Cardiac fibroblast (primary cell): ENCODE measurements at regions not wholly inside any gene's neighbourhood (a gene's known extent, or its start where the extent isn't known, plus 50 kb on each side); places are given as distances from the start of the nearest gene placed in this dataset.

Experiments
- DNase-seq, 2 donors: peaks; one replicate each; pipeline versions ENCODE4 v3.0.0 to v3.0.0-alpha.2; 2010; ENCODE audit warnings: low read depth in 2 of 2
- H3K4me3 ChIP-seq, 2 donors: replicated peaks in 1 of 2; 1 replicate in 1 of 2; 2 replicates in 1 of 2; pipeline ENCODE4 v1.5.1; 2011; ENCODE audit warnings: low read depth in 2 of 2, low read length in 2 of 2, mild to moderate bottlenecking in 2 of 2, moderate library complexity in 1 of 2
- CTCF ChIP-seq: IDR thresholded peaks from one replicate; pipeline ENCODE4 v1.5.1; 2011; ENCODE audit warnings: low read depth, mild to moderate bottlenecking, low read length, inconsistent platforms

DNA sequence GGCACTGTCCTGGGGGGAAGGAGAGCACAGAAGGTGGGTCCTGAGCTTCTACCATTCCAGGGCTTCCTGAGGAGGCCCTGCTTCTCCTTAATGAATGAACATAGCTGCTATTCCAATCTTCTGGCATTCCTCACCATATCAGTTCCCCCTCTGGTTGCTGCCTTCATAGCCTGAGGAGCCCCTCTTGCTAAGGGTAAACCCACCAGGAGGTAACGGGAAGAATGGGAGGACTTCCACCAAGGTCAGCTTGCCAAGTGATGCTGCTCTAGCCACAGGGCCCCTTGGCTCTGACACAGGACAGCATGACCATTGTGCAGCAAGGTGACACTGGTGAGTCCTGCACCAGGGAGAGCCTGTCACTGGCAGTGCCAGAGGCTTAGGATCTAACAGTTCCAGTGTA, 1022.5 kb downstream of the TBC1D22A start:
- H3K4me3 ChIP-seq = no peak overlapping the region
- DNase-seq = no peak
- TF ChIP-seq CTCF = no peak

DNA sequence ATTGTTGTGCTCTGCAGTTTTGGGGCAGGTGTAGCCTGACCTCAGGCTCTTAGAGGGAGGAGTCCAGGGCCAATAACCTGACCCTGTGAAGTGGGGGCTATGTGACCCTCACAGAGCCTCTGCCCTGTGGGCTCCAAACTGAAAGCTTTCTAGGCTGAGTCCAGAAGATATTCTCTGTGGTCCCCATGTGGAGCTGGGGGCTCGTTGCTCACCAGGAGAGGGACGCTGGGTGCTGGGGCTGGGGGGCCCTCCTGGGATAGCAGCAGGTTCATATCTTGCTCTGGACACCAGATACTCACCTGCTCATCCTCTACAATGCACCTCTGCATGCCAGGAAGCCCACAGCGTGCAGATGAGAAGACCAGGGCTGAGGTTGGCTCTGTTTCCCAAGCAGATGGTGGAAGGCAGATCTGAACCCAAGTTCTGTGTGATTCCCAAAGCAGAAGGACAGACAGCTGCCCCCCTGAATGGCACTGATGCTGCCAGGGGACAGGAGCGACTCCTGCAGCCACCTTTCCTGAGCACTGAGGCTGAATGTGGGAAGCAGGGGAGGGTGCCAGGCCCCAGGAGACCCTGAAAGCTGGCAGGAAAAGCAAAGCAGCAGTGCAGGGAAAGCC, 1022.0 kb downstream of the TBC1D22A start:
- no peak for DNase-seq
- H3K4me3 ChIP-seq = no peak overlapping the region
- no peak for TF ChIP-seq CTCF

DNA sequence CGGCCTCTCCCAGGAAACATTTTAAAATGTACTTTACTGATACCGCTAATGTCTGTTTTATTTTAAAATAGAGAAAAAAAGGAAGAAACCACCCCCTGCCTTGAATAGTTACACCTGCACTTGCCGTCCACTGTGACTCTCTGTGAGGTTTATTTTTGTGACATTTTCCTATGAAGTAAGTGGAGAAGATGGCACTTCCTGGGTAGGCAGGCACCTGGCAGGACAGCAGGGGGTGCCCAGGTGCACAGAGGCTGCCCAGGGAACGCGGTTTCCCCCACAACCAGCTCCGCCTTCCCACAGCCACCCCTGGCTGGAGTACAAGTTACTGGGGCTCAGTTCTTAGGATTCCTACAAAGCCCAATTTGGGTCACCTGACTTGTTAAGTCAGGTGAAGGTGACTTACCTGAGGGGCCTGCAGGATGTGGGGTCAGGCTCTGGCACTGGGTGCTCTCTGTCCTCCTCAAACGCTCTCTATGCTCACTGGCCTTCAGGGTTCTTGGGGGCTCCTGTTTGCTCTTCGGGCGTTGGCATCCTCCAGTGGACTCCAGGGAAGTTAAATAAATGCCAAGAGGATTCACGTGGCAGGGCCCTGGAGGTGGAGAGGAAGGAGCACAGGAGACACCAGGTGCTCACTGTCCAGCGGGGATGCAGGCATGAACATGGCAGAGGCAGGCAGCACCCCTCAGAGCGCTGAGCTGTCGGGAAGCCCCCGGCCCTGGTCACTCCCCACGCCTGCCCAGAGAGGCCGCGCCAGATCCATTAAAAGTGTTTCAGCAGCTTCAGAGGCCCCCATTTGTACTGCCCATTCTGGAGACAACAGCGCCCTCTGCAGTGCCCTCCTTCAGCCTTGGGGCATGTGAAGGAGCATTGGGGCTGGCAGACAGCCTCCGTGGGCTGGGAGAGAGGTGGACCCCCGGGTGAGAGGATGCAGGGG, 1021.2 kb downstream of the TBC1D22A start:
- no peak for DNase-seq
- no peak for TF ChIP-seq CTCF
- H3K4me3 ChIP-seq = no peak overlapping the region

GRCh38 chr22:47782328-47783075, 1020.1 kb downstream of the TBC1D22A start:
- H3K4me3 ChIP-seq = no peak overlapping the region
- no peak for DNase-seq
- TF ChIP-seq CTCF = no peak

DNA sequence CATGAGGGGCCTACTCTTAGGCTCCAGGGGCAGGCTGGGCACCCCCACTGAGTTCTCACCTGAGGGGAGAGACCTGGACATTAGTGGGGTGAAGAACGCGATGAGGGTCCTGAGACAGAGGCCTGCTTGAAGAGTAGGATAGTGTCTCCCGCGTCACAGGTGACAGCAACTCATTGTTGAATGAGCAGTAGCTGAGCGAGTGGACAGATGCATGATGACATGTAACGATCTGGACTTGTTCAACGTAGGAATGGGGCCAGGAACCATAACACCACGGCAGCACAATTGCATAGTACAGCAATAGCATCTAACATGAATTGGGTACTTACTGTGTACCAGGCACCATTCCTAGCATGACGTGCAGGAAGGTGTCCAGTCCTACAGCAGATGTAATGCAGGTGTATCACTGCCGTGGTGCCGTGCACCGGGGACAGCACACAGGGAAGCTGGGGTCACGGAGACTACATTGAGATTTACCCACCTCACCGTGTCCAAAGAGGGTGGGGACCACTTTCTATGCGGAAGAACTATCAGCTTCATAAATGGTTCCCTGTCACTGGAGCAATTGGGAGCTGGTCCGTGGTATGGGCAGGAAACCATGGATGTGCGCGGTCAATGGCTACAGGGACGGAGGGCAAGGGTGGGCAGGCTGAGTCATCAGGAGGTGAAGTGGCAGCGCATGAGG, 1019.1 kb downstream of the TBC1D22A start:
- TF ChIP-seq CTCF = no peak
- no peak overlapping the region for H3K4me3 ChIP-seq
- no peak for DNase-seq

GRCh38 chr22:47781024-47781423, 1018.6 kb downstream of the TBC1D22A start:
- no peak overlapping the region for H3K4me3 ChIP-seq
- TF ChIP-seq CTCF = no peak
- no peak for DNase-seq
